ENCODE measurements at regions not wholly inside any gene's neighbourhood (a gene's known extent, or its start where the extent isn't known, plus 50 kb on each side); places are given as distances from the start of the nearest gene placed in this dataset.

- H3K4me1 ChIP-seq (ENCODE audit: control insufficient read depth, low read length), result no peaks in the 10 kb centered on the region
- H4K20me1 ChIP-seq (ENCODE audit: control insufficient read depth, insufficient read depth, low read depth, low read length), result no peaks in the 10 kb centered on the region
- no peak for TF ChIP-seq EZH2phosphoT487 (IDR thresholded peaks at IDR 0.05; ENCODE audit: borderline replicate concordance, low read length)
- TF ChIP-seq, protein P1, sequence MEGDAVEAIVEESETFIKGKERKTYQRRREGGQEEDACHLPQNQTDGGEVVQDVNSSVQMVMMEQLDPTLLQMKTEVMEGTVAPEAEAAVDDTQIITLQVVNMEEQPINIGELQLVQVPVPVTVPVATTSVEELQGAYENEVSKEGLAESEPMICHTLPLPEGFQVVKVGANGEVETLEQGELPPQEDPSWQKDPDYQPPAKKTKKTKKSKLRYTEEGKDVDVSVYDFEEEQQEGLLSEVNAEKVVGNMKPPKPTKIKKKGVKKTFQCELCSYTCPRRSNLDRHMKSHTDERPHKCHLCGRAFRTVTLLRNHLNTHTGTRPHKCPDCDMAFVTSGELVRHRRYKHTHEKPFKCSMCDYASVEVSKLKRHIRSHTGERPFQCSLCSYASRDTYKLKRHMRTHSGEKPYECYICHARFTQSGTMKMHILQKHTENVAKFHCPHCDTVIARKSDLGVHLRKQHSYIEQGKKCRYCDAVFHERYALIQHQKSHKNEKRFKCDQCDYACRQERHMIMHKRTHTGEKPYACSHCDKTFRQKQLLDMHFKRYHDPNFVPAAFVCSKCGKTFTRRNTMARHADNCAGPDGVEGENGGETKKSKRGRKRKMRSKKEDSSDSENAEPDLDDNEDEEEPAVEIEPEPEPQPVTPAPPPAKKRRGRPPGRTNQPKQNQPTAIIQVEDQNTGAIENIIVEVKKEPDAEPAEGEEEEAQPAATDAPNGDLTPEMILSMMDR (IDR thresholded peaks at IDR 0.05; ENCODE audit: low read depth, low read length, poor library complexity, severe bottlenecking), result no peak
- H3F3A ChIP-seq (ENCODE audit: control insufficient read depth, insufficient read depth), result no peaks in the 10 kb centered on the region
- no peaks in the 10 kb centered on the region for H3K36me3 ChIP-seq (ENCODE audit: control insufficient read depth, low read length)
- H3K27ac ChIP-seq (ENCODE audit: low read depth, low read length), result no peak overlapping the region
- no peak overlapping the region for H3K4me3 ChIP-seq (ENCODE audit: low read length)
- H3K4me2 ChIP-seq (ENCODE audit: low read length), result no peak overlapping the region
- H3K79me2 ChIP-seq (ENCODE audit: control insufficient read depth, low read length), result no peaks in the 10 kb centered on the region
- H3K9me2 ChIP-seq (replicated peaks; ENCODE audit: control insufficient read depth, low read length), result no peaks in the 10 kb centered on the region
- H3K9me3 ChIP-seq (ENCODE audit: control insufficient read depth, insufficient read depth, low read length), result no peaks in the 10 kb centered on the region
- H3K27me3 ChIP-seq (ENCODE audit: control insufficient read depth, low read length), result no peaks in the 10 kb centered on the region
Measured at GRCh38 chr12:124678421-124678893, 111.0 kb upstream of the NCOR2 start.

DNA sequence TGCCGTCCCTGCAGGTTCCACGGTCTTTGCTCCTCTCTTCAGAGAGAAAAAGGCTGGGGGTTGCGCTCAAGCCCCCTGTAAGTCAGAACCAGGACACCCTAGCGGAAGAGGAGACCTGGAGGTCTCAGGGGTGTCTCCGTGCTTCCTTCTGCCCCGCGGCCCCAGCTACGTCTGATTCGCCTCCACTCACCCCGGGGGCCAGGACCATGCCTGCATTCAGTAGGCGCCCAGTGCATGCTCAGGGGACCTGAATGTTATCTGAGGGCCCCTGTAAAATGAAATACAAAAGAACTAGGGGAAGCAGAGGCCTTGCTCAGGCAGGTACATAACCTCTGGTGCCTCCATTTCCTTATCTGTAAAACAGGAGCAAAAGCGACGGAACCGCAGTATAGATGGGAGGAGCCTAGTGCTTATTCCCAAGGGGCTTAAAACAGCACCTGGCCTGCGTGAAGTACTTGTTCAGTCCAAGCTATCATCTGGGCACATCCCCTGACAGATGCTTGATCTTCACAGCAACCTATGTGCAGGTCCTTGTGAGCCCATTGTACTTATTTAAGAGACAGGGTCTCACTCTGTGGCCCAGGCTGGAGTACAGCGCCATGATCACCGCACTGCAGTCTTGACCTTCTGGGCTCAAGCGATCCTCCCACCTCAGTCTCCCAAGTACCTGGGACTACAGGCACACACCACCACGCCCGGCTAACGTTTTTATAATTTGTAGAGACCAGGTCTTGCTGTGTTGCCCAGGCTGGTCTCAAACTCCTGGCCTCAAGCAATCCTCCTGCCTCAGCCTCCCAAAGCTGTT is 110.3 kb upstream of the NCOR2 start:
- Histone ChIP-seq H3K27me3 (ENCODE audit: control insufficient read depth, low read length) (no peaks in the 10 kb centered on the region), H3K4me1 (ENCODE audit: control insufficient read depth, low read length) (no peaks in the 10 kb centered on the region), H3K36me3 (ENCODE audit: control insufficient read depth, low read length) (no peaks in the 10 kb centered on the region), H3K9me3 (ENCODE audit: control insufficient read depth, insufficient read depth, low read length) (no peaks in the 10 kb centered on the region), H3K79me2 (ENCODE audit: control insufficient read depth, low read length) (no peaks in the 10 kb centered on the region), H3K4me3 (ENCODE audit: low read length) (no peak overlapping the region), H3K4me2 (ENCODE audit: low read length) (no peak overlapping the region), H4K20me1 (ENCODE audit: control insufficient read depth, insufficient read depth, low read depth, low read length) (no peaks in the 10 kb centered on the region), H3K27ac (ENCODE audit: low read depth, low read length) (no peak overlapping the region), H3F3A (ENCODE audit: control insufficient read depth, insufficient read depth) (no peaks in the 10 kb centered on the region), H3K9me2 (replicated peaks; ENCODE audit: control insufficient read depth, low read length) (no peaks in the 10 kb centered on the region)
- TF ChIP-seq EZH2phosphoT487 (IDR thresholded peaks at IDR 0.05; ENCODE audit: borderline replicate concordance, low read length), result no peak
- TF ChIP-seq, protein P1 (IDR thresholded peaks at IDR 0.05; ENCODE audit: low read depth, low read length, poor library complexity, severe bottlenecking), result no peak

DNA sequence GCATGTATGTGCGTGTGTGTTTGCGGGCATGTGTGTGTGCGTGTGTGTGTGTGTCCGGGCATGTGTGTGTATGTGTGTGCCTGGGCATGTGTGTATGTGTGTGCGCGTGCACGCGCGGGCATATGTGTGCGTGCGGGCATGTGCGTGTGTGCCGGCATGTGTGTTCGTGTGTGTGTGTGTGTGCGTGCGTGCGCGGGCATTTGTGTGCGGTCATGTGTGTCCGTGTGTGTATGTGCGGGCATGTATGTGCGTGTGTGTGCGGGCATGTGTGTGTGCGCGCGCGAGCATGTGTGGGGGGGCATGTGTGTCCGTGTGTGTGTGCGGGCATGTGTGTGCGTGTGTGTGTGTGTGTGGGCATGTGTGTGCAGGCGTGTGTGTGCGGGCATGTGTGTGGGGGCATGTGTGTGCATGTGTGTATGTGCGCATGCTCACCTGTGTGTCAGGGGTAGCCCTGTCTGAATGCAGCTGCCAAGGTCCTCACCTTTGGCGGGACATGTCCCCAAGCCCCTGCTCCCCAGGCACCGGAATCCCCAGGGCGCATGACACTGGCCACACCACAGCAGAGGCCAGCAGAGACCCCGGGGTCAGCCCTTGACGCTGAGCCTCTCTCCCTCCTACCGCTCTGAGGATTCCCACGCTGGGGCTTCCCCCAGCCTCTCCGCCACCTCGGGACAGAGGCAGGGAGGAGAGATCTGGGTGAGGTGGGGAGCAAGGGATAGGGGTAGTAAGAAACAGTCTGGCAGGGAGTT is 109.5 kb upstream of the NCOR2 start:
- Histone ChIP-seq H4K20me1 (ENCODE audit: control insufficient read depth, insufficient read depth, low read depth, low read length) (no peaks in the 10 kb centered on the region), H3K27me3 (ENCODE audit: control insufficient read depth, low read length) (no peaks in the 10 kb centered on the region), H3K27ac (ENCODE audit: low read depth, low read length) (no peak overlapping the region), H3K9me3 (ENCODE audit: control insufficient read depth, insufficient read depth, low read length) (no peaks in the 10 kb centered on the region), H3K4me3 (ENCODE audit: low read length) (no peak overlapping the region), H3K36me3 (ENCODE audit: control insufficient read depth, low read length) (no peaks in the 10 kb centered on the region), H3K4me2 (ENCODE audit: low read length) (no peak overlapping the region), H3K9me2 (replicated peaks; ENCODE audit: control insufficient read depth, low read length) (no peaks in the 10 kb centered on the region), H3K79me2 (ENCODE audit: control insufficient read depth, low read length) (no peaks in the 10 kb centered on the region), H3F3A (ENCODE audit: control insufficient read depth, insufficient read depth) (no peaks in the 10 kb centered on the region), H3K4me1 (ENCODE audit: control insufficient read depth, low read length) (no peaks in the 10 kb centered on the region)
- TF ChIP-seq, protein P1 (IDR thresholded peaks at IDR 0.05; ENCODE audit: low read depth, low read length, poor library complexity, severe bottlenecking), result no peak
- no peak for TF ChIP-seq EZH2phosphoT487 (IDR thresholded peaks at IDR 0.05; ENCODE audit: borderline replicate concordance, low read length)

Data from DOHH2 (cell line).